ENCODE measurements at regions not wholly inside any gene's neighbourhood (a gene's known extent, or its start where the extent isn't known, plus 50 kb on each side); places are given as distances from the start of the nearest gene placed in this dataset.

DNA sequence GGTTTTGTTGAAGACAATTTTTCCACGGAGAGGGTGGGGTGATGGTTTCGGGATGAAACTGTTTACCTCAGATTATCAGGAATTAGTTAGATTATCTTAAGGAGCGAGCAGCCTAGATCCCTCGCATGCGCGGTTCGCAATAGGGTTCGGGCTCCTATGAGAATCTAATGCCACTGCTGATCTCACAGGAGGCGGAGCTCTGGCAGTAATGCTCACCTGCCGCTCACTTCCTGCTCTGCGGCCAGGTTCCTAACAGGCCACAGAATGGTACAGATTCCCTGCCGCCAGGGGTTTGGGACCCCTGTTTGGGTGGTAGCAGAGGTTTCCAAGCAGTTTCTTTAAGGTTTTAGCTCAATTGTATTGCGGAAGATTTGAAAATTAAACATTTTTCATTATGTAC is 439.8 kb upstream of the OR4E1 start (continued):
- TF ChIP-seq SUZ12 (IDR thresholded peaks at IDR 0.05; ENCODE audit: low read length), result no peak
- no peak for TF ChIP-seq NANOG (IDR thresholded peaks at IDR 0.05; ENCODE audit: insufficient read depth, low read depth, low read length, poor library complexity, severe bottlenecking)
- no peak for TF ChIP-seq ATF3 (IDR thresholded peaks at IDR 0.05; ENCODE audit: insufficient read depth, low read depth, low read length)
- no peak for TF ChIP-seq ASH2L (IDR thresholded peaks at IDR 0.05; ENCODE audit: low read length)
